GM06990 (cell line): ENCODE measurements at regions not wholly inside any gene's neighbourhood (a gene's known extent, or its start where the extent isn't known, plus 50 kb on each side); places are given as distances from the start of the nearest gene placed in this dataset.

ENCODE experiments used
- DNase-seq: peaks from one replicate; pipeline ENCODE4 v3.0.0-alpha.2; 2011; ENCODE audit not compliant: insufficient read length; ENCODE audit errors: extremely low read depth
- H3K27me3 ChIP-seq: replicated peaks from 2 replicates; pipeline ENCODE4 v1.6.0; 2011; ENCODE audit warnings: low read length; ENCODE audit not compliant: control insufficient read depth, insufficient read depth
- H3K36me3 ChIP-seq: 2 replicates; pipeline ENCODE4 v1.5.1; 2011; ENCODE audit warnings: low read length; ENCODE audit not compliant: control insufficient read depth, insufficient read depth
- H3K4me3 ChIP-seq: replicated peaks from 2 replicates; pipeline ENCODE4 v1.5.1; 2011; ENCODE audit warnings: low read depth, mild to moderate bottlenecking, control low read depth, low read length
- TF ChIP-seq, protein P1 (sequence below): IDR thresholded peaks from 2 replicates; pipeline ENCODE4 v1.5.1; 2011; ENCODE audit warnings: low read length, control low read depth, mild to moderate bottlenecking, inconsistent platforms; ENCODE audit not compliant: insufficient read depth, poor library complexity, severe bottlenecking

DNA sequence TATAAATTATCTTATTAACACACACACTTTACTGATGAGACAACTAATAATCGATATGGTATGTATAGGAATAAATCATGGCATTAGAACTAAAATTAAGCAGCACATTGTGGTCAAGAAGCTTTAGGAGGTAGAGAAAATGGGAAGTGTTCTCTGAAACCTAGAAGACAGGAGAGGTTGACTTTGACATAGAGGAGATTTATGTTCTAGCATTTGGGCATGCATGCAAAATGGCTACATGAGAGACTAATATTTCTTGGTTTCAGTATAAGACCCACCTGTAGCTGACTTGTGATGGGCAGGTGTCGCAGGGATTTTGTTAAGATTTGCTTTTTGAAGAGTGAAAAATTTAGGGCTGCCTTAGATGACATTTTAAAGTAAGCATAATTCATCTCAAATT, 209.7 kb upstream of the POU1F1 start:
- H3K4me3 ChIP-seq: no peak overlapping the region
- no peak for DNase-seq
- no peaks in the 10 kb centered on the region for H3K27me3 ChIP-seq
- TF ChIP-seq, protein P1, sequence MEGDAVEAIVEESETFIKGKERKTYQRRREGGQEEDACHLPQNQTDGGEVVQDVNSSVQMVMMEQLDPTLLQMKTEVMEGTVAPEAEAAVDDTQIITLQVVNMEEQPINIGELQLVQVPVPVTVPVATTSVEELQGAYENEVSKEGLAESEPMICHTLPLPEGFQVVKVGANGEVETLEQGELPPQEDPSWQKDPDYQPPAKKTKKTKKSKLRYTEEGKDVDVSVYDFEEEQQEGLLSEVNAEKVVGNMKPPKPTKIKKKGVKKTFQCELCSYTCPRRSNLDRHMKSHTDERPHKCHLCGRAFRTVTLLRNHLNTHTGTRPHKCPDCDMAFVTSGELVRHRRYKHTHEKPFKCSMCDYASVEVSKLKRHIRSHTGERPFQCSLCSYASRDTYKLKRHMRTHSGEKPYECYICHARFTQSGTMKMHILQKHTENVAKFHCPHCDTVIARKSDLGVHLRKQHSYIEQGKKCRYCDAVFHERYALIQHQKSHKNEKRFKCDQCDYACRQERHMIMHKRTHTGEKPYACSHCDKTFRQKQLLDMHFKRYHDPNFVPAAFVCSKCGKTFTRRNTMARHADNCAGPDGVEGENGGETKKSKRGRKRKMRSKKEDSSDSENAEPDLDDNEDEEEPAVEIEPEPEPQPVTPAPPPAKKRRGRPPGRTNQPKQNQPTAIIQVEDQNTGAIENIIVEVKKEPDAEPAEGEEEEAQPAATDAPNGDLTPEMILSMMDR: no peak
- H3K36me3 ChIP-seq: no peaks in the 10 kb centered on the region

DNA sequence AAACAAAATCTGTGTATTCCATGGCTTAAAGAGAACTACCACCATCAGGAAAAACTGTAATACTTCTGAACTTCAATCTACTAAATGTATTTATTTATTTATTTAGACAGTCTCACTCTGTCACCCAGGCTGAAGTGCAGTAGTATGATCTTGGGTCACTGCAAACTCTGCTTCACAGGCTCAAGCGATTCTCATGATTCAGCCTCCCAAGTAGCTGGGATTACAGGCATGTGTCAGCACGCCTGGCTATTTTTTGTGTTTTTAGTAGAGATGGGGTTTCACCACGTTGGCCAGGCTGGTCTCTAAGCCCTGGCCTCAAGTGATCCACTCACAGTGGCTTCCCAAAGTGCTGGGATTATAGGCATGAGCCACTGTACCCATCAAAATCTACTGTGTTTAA, 202.3 kb upstream of the POU1F1 start:
- no peak for DNase-seq
- Histone ChIP-seq H3K36me3 (no peaks in the 10 kb centered on the region), H3K4me3 (no peak overlapping the region), H3K27me3 (no peaks in the 10 kb centered on the region)
- TF ChIP-seq, protein P1: no peak

DNA sequence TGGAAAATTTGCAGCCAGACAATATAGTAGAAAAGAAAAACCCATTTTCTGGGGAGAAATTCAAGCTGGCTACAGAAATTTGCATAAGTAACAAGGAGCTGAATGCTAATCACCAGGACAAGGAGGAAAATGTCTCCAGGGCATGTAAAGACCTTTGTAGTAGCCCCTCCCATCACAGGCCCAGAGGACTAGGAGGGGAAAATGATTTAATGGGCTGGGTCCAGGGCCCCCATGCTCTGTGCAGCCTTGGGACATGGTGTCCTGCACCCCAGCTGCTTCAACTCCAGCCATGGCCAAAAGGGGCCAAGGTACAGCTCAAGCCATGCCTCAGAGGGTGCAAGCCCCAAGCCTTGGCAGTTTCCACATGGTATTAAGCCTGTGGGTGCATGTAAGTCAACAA, 197.6 kb upstream of the POU1F1 start:
- TF ChIP-seq, protein P1: no peak
- no peak for DNase-seq
- Histone ChIP-seq H3K36me3 (no peaks in the 10 kb centered on the region), H3K27me3 (no peaks in the 10 kb centered on the region), H3K4me3 (no peak overlapping the region)

DNA sequence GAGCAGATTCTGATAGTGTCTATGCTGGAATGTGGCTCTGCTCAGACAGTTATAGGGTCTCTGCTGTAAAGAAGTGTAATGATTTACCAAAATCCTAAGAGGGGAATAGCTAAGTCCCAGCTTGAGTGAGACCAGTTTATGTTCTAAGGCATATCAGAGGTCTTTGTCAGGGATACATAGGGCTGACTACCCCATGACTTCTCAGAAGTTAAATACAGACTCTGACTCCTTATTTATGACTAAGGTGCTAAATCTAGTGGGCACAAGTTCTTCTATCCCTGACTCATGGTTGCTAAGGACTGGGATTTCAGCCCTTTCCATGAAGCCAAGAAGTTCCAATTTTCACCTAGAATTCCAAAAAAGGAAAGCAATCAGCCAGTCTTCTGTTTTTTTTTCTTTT, 192.6 kb upstream of the POU1F1 start:
- Histone ChIP-seq H3K36me3 (no peaks in the 10 kb centered on the region), H3K27me3 (no peaks in the 10 kb centered on the region), H3K4me3 (no peak overlapping the region)
- no peak for DNase-seq
- TF ChIP-seq, protein P1: no peak

DNA sequence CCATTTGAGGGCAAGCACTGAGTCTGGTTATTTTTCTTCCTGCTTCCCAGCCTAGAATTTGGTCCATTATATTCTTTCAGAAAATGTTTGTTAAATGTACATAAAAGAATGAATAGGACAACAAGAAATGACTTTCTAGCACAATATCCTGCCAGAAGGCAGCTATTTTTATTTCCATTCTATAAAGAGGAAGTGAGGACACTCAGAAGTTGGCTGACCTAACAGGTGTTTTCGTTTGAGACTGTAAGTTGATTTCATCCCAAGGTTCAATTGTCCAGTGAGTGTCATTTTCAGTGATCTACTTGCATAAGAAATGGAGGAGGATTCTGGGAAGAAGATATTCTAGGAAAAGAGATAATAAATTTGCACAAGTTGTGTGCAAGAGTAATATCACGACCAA, 191.9 kb upstream of the POU1F1 start:
- Histone ChIP-seq H3K36me3 (no peaks in the 10 kb centered on the region), H3K4me3 (no peak overlapping the region), H3K27me3 (no peaks in the 10 kb centered on the region)
- TF ChIP-seq, protein P1: no peak
- no peak for DNase-seq

DNA sequence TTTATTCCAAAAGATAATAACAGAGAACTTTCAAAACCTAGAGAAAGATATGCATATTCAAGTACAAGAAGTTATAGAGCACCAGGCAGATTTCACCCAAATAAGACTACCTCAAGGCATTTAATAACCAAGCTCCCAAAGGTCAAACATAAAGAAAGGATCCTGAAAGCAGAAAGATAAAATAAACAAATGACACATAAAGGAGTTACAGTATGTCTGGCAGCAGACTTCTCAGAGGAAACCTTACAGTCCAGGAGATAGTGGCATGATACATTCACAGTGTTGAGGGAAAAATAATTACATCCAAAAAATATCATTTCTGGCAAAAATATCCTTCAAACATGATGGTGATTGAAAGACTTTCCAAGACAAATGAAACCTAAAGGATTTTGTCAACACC, 185.8 kb upstream of the POU1F1 start:
- H3K27me3 ChIP-seq: no peaks in the 10 kb centered on the region
- TF ChIP-seq, protein P1: no peak
- no peaks in the 10 kb centered on the region for H3K36me3 ChIP-seq

More for the DNA sequence above, 185.8 kb upstream of the POU1F1 start:
- DNase-seq: no peak
- no peak overlapping the region for H3K4me3 ChIP-seq
